WTC11 (cell line): ENCODE measurements at regions not wholly inside any gene's neighbourhood (a gene's known extent, or its start where the extent isn't known, plus 50 kb on each side); places are given as distances from the start of the nearest gene placed in this dataset.

Experiments used
- ATAC-seq: fragments of 200-7000 bp; cut with Tn5 transposase; 2 replicates; pipeline ENCODE4 v1.10.0; 2021; ENCODE audit warnings: mild to moderate bottlenecking, moderate library complexity
- CTCF ChIA-PET: fragments of 300-600 bp; sonication (Branson Sonifier 250); formaldehyde crosslinking; loops from one replicate; lab custom pipeline; 2021; ENCODE audit warnings: antibody characterized with exemption; lab: Charles Lee
- POLR2A ChIA-PET: fragments of 350-600 bp; sonication (Branson Sonifier 250); formaldehyde crosslinking; loops from one replicate; lab custom pipeline; 2021; ENCODE audit warnings: antibody characterized with exemption; lab: Charles Lee
- DNase-seq: peaks from one replicate; pipeline ENCODE4 v3.0.0; 2021; ENCODE audit warnings: low spot score
- H3K27ac Mint-ChIP-seq: 2 replicates; pipeline ENCODE4 v1.8.0; 2021; ENCODE audit warnings: mixed read lengths
- H3K27me3 Mint-ChIP-seq: 2 replicates; pipeline ENCODE4 v1.8.0; 2021; ENCODE audit warnings: low read depth, mild to moderate bottlenecking, moderate library complexity, mixed read lengths
- H3K36me3 Mint-ChIP-seq: 2 replicates; pipeline ENCODE4 v1.8.0; 2021; ENCODE audit warnings: mixed read lengths
- H3K4me1 Mint-ChIP-seq: 2 replicates; pipeline ENCODE4 v1.8.0; 2022; ENCODE audit warnings: mixed read lengths
- H3K4me3 Mint-ChIP-seq: 2 replicates; pipeline ENCODE4 v1.8.0; 2021; ENCODE audit warnings: mild to moderate bottlenecking, moderate library complexity, mixed read lengths
- H3K9me3 Mint-ChIP-seq: 2 replicates; pipeline ENCODE4 v1.8.0; 2021; ENCODE audit warnings: mixed read lengths
- ETV6 ChIP-seq: sonication (generic); formaldehyde crosslinking; IDR thresholded peaks from 2 replicates; pipeline ENCODE4 v1.8.1; 2022; ENCODE audit warnings: mild to moderate bottlenecking, missing genetic modification reagents
- FOXK1 ChIP-seq: sonication (generic); formaldehyde crosslinking; IDR thresholded peaks from 2 replicates; pipeline ENCODE4 v1.8.0; 2022; ENCODE audit warnings: mild to moderate bottlenecking, moderate library complexity, missing genetic modification reagents
- MXD4 ChIP-seq: fragments of 250-450 bp; sonication (Bioruptor Pico); IDR thresholded peaks from 2 replicates; pipeline ENCODE4 v1.8.0; 2021; ENCODE audit warnings: mild to moderate bottlenecking, moderate library complexity, borderline replicate concordance
- NFATC4 ChIP-seq: fragments of 250-450 bp; sonication (Bioruptor Pico); IDR thresholded peaks from 2 replicates; pipeline ENCODE4 v1.9.0; 2021; ENCODE audit warnings: mild to moderate bottlenecking
- RELA ChIP-seq: sonication (generic); formaldehyde crosslinking; IDR thresholded peaks from 2 replicates; pipeline ENCODE4 v1.8.1; 2022; ENCODE audit warnings: missing genetic modification reagents, mild to moderate bottlenecking, borderline replicate concordance
- RORB ChIP-seq: fragments of 250-450 bp; sonication (Bioruptor Pico); IDR thresholded peaks from 2 replicates; pipeline ENCODE4 v1.9.0; 2021; ENCODE audit warnings: mild to moderate bottlenecking
- TEAD1 ChIP-seq: sonication (generic); formaldehyde crosslinking; IDR thresholded peaks from 2 replicates; pipeline ENCODE4 v1.8.0; 2022; ENCODE audit warnings: mild to moderate bottlenecking, missing genetic modification reagents
- ZNF219 ChIP-seq: sonication (generic); formaldehyde crosslinking; IDR thresholded peaks from 2 replicates; pipeline ENCODE4 v1.8.0; 2023; ENCODE audit warnings: missing genetic modification reagents, mild to moderate bottlenecking, borderline replicate concordance
- ZNF263 ChIP-seq: sonication (generic); formaldehyde crosslinking; IDR thresholded peaks from 2 replicates; pipeline ENCODE4 v1.8.1; 2022; ENCODE audit warnings: low read depth, mild to moderate bottlenecking, moderate library complexity, missing genetic modification reagents
- ZNF317 ChIP-seq: sonication (generic); formaldehyde crosslinking; IDR thresholded peaks from 2 replicates; pipeline ENCODE4 v1.8.1; 2023; ENCODE audit warnings: low read depth, mild to moderate bottlenecking, moderate library complexity, missing genetic modification reagents, borderline replicate concordance
- ZNF416 ChIP-seq: fragments of 250-450 bp; sonication (Bioruptor Pico); IDR thresholded peaks from 2 replicates; pipeline ENCODE4 v1.9.0; 2021; ENCODE audit warnings: mild to moderate bottlenecking, inconsistent platforms
- ZNF671 ChIP-seq: fragments of 250-450 bp; sonication (Bioruptor Pico); IDR thresholded peaks from 2 replicates; pipeline ENCODE4 v1.8.0; 2021; ENCODE audit warnings: mild to moderate bottlenecking
- TF ChIP-seq, protein P1 (sequence below): sonication (generic); formaldehyde crosslinking; IDR thresholded peaks from 2 replicates; pipeline ENCODE4 v1.8.1; 2023; ENCODE audit warnings: mild to moderate bottlenecking, missing genetic modification reagents
- TF ChIP-seq, protein P2 (sequence below): sonication (generic); formaldehyde crosslinking; IDR thresholded peaks from 2 replicates; pipeline ENCODE4 v1.8.1; 2023; ENCODE audit warnings: mild to moderate bottlenecking, moderate library complexity, missing genetic modification reagents
- TF ChIP-seq, protein P3 (sequence below): fragments of 250-450 bp; sonication (Bioruptor Pico); IDR thresholded peaks from 2 replicates; pipeline ENCODE4 v1.9.0; 2021; ENCODE audit warnings: mild to moderate bottlenecking
- TF ChIP-seq, protein P4 (sequence below): sonication (generic); formaldehyde crosslinking; IDR thresholded peaks from 2 replicates; pipeline ENCODE4 v1.8.1; 2022; ENCODE audit warnings: low read depth, mild to moderate bottlenecking, moderate library complexity, missing genetic modification reagents, borderline replicate concordance
- TF ChIP-seq, protein P5 (sequence below): sonication (generic); formaldehyde crosslinking; IDR thresholded peaks from 2 replicates; pipeline ENCODE4 v1.8.1; 2023; ENCODE audit warnings: mild to moderate bottlenecking, missing genetic modification reagents, borderline replicate concordance
- TF ChIP-seq, protein P6 (sequence below): sonication (generic); formaldehyde crosslinking; IDR thresholded peaks from 2 replicates; pipeline ENCODE4 v1.8.1; 2022; ENCODE audit warnings: low read depth, missing genetic modification reagents, borderline replicate concordance

DNA sequence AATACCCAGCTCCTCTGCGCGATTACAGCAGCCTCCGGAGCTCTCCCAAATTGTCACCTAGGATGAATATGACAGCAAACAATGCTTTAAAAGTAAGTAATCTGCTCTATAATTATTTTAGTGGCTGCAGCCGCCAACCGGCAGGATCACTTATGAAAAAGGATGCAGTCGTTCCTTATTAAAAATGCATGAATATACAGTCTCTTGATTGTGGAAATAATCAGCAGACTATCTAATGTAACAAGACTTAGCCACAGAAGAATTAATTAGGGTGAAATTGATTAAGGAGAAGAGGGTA, 50.6 kb upstream of the CALM2 start (continued):
- TF ChIP-seq, protein P1, sequence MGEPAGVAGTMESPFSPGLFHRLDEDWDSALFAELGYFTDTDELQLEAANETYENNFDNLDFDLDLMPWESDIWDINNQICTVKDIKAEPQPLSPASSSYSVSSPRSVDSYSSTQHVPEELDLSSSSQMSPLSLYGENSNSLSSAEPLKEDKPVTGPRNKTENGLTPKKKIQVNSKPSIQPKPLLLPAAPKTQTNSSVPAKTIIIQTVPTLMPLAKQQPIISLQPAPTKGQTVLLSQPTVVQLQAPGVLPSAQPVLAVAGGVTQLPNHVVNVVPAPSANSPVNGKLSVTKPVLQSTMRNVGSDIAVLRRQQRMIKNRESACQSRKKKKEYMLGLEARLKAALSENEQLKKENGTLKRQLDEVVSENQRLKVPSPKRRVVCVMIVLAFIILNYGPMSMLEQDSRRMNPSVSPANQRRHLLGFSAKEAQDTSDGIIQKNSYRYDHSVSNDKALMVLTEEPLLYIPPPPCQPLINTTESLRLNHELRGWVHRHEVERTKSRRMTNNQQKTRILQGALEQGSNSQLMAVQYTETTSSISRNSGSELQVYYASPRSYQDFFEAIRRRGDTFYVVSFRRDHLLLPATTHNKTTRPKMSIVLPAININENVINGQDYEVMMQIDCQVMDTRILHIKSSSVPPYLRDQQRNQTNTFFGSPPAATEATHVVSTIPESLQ (CRISPR knock-in tag), result no peak
- TF ChIP-seq, protein P2, sequence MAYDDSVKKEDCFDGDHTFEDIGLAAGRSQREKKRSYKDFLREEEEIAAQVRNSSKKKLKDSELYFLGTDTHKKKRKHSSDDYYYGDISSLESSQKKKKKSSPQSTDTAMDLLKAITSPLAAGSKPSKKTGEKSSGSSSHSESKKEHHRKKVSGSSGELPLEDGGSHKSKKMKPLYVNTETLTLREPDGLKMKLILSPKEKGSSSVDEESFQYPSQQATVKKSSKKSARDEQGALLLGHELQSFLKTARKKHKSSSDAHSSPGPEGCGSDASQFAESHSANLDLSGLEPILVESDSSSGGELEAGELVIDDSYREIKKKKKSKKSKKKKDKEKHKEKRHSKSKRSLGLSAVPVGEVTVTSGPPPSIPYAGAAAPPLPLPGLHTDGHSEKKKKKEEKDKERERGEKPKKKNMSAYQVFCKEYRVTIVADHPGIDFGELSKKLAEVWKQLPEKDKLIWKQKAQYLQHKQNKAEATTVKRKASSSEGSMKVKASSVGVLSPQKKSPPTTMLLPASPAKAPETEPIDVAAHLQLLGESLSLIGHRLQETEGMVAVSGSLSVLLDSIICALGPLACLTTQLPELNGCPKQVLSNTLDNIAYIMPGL (CRISPR knock-in tag), result no peak

DNA sequence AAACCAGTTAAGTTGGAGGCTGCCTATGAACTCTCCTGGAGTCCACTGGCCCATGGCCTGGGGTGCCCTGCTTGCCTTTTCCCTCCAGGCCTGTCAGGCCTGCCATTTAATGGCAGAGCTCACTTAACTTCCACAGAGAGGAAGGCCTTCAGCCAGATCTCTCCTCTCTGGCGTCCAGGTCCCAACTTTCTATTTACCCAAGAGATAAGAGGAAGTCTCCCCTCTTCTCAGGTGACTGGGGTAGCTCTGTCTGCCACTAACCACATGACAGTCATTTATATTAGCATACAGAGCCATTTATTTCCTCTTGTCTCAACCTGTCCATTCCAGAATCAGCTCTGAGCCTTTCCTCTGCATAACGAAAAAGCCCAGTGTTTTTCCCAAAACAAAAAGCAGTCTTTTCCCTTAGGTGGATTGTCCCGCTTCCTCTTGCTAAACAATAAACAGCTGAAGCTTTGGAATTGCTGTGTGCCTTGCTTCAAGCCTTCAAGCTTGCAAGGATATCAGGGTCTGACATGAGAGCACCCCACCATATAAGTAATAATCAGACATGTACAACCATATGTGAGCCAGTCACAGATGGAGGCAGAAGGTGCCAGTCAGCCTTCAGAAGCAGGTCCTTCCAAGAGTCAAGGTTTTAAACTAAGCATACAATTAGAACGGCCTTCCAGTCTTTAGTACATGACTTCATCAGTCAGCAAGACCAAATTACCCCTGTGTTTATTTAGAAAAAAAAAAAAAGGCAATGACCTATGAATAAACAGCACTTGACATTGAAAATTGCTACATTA, 50.0 kb upstream of the CALM2 start:
- Mint-ChIP-seq H3K27ac (0 out of 2 replicates have a peak overlapping the region, but pooled peaks have one; percentile 15), H3K4me3 (no peak overlapping the region), H3K4me1 (peaks cover 8% of the 10 kb centered on the region)
- CTCF ChIA-PET, result interaction anchor here (0.9 kb wide), 1 partner anchor 87 kb away, joined by 3 read pairs; no protein-coding TSS in a partner anchor
- TF ChIP-seq TEAD1 (no peak), ETV6 (no peak), ZNF671 (CRISPR knock-in tag) (no peak), ZNF219 (no peak), NFATC4 (CRISPR knock-in tag) (no peak), FOXK1 (CRISPR knock-in tag) (no peak), RELA (no peak), ZNF317 (CRISPR knock-in tag) (no peak), ZNF416 (CRISPR knock-in tag) (no peak), MXD4 (CRISPR knock-in tag) (no peak), RORB (CRISPR knock-in tag) (no peak), ZNF263 (CRISPR knock-in tag) (no peak)
- TF ChIP-seq, protein P3, sequence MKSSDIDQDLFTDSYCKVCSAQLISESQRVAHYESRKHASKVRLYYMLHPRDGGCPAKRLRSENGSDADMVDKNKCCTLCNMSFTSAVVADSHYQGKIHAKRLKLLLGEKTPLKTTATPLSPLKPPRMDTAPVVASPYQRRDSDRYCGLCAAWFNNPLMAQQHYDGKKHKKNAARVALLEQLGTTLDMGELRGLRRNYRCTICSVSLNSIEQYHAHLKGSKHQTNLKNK (CRISPR knock-in tag), result no peak
- TF ChIP-seq, protein P4, sequence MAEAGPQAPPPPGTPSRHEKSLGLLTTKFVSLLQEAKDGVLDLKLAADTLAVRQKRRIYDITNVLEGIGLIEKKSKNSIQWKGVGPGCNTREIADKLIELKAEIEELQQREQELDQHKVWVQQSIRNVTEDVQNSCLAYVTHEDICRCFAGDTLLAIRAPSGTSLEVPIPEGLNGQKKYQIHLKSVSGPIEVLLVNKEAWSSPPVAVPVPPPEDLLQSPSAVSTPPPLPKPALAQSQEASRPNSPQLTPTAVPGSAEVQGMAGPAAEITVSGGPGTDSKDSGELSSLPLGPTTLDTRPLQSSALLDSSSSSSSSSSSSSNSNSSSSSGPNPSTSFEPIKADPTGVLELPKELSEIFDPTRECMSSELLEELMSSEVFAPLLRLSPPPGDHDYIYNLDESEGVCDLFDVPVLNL (CRISPR knock-in tag), result no peak
- TF ChIP-seq, protein P5, sequence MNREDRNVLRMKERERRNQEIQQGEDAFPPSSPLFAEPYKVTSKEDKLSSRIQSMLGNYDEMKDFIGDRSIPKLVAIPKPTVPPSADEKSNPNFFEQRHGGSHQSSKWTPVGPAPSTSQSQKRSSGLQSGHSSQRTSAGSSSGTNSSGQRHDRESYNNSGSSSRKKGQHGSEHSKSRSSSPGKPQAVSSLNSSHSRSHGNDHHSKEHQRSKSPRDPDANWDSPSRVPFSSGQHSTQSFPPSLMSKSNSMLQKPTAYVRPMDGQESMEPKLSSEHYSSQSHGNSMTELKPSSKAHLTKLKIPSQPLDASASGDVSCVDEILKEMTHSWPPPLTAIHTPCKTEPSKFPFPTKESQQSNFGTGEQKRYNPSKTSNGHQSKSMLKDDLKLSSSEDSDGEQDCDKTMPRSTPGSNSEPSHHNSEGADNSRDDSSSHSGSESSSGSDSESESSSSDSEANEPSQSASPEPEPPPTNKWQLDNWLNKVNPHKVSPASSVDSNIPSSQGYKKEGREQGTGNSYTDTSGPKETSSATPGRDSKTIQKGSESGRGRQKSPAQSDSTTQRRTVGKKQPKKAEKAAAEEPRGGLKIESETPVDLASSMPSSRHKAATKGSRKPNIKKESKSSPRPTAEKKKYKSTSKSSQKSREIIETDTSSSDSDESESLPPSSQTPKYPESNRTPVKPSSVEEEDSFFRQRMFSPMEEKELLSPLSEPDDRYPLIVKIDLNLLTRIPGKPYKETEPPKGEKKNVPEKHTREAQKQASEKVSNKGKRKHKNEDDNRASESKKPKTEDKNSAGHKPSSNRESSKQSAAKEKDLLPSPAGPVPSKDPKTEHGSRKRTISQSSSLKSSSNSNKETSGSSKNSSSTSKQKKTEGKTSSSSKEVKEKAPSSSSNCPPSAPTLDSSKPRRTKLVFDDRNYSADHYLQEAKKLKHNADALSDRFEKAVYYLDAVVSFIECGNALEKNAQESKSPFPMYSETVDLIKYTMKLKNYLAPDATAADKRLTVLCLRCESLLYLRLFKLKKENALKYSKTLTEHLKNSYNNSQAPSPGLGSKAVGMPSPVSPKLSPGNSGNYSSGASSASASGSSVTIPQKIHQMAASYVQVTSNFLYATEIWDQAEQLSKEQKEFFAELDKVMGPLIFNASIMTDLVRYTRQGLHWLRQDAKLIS, result no peak
- TF ChIP-seq, protein P6, sequence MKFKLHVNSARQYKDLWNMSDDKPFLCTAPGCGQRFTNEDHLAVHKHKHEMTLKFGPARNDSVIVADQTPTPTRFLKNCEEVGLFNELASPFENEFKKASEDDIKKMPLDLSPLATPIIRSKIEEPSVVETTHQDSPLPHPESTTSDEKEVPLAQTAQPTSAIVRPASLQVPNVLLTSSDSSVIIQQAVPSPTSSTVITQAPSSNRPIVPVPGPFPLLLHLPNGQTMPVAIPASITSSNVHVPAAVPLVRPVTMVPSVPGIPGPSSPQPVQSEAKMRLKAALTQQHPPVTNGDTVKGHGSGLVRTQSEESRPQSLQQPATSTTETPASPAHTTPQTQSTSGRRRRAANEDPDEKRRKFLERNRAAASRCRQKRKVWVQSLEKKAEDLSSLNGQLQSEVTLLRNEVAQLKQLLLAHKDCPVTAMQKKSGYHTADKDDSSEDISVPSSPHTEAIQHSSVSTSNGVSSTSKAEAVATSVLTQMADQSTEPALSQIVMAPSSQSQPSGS (CRISPR knock-in tag), result no peak
- TF ChIP-seq, protein P1 (CRISPR knock-in tag), result no peak
- TF ChIP-seq, all 79 proteins: peak for 0
- POLR2A ChIA-PET, result interaction anchor here (1.4 to 1.6 kb wide), 2 partner anchors 11 to 12 kb away, joined by 4 read pairs; no protein-coding TSS in a partner anchor
- ATAC-seq (no peak), DNase-seq (no peak)
- Mint-ChIP-seq H3K9me3 (no peaks in the 10 kb centered on the region), H3K27me3 (no peaks in the 10 kb centered on the region), H3K36me3 (no peaks in the 10 kb centered on the region)
